Body of pancreas (tissue), 4 donors: ENCODE measurements at regions not wholly inside any gene's neighbourhood (a gene's known extent, or its start where the extent isn't known, plus 50 kb on each side); places are given as distances from the start of the nearest gene placed in this dataset.

ENCODE experiments used
- CTCF ChIP-seq, 7 experiments: fragments of 450-650 bp in 4 of 7; fragments of 200-600 bp in 3 of 7; sonication (generic) in 3 of 7; IDR thresholded peaks; one replicate each; pipeline ENCODE4 v1.5.1; 2016 to 2019; ENCODE audit warnings: antibody characterized with exemption in 7 of 7
- POLR2A ChIP-seq, 3 donors: fragments of 450-650 bp; IDR thresholded peaks; one replicate each; pipeline ENCODE4 v1.6.1; 2016; ENCODE audit warnings: antibody characterized with exemption in 3 of 3, mild to moderate bottlenecking in 2 of 3

- TF ChIP-seq POLR2A (IDR thresholded peaks at IDR 0.05) (no peak), CTCF (IDR thresholded peaks at IDR 0.05) (no peak)
Measured at GRCh38 chr3:34929036-34929435, 710.3 kb upstream of the ARPP21 start.
